GM18868 (cell line): ENCODE measurements at regions not wholly inside any gene's neighbourhood (a gene's known extent, or its start where the extent isn't known, plus 50 kb on each side); places are given as distances from the start of the nearest gene placed in this dataset.

Experiments
- ATAC-seq: cut with Tn5 transposase; IDR thresholded peaks from one replicate; pipeline ENCODE4 v1.9.1; 2021; ENCODE audit warnings: mild to moderate bottlenecking, moderate library complexity; ENCODE audit not compliant: unreplicated experiment

GRCh38 chr6:53974941-53975340, 136.3 kb upstream of the MLIP start:
- no peak for ATAC-seq

DNA sequence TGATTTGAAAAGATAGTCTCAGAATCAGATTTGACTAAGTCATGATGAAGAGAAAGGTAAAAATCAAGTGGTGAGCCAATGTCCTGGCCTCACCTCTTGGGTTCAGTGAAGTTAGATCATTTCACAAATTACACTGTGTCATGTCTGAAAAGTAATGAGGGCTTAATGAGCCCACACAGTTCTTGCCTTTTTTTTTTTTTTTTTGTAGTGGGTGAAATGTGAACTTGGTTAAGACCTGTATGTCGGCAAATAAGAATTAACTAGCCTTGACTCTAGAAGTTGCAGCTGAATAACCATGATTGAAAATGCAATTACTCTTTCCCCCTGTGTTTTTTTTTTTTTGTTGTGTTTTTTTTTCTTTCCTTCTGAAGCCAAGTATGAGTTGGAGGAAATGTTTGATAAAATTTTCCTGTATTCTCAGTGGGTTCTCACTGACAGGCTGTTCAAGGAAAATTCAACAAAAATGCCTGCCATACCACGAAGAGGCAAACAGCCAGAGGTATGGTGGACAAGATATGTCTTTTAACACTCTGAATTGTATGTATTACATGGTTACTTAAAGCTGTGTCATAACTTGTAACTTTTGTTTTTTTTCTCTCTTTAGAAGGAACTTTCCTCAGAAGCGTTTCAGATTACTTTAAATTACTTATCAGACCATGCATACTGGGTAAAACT, 135.2 kb upstream of the MLIP start:
- no peak for ATAC-seq

GRCh38 chr6:53977551-53977950, 133.7 kb upstream of the MLIP start:
- no peak for ATAC-seq

GRCh38 chr6:53979468-53980067, 131.7 kb upstream of the MLIP start:
- ATAC-seq: peak; percentile 68

DNA sequence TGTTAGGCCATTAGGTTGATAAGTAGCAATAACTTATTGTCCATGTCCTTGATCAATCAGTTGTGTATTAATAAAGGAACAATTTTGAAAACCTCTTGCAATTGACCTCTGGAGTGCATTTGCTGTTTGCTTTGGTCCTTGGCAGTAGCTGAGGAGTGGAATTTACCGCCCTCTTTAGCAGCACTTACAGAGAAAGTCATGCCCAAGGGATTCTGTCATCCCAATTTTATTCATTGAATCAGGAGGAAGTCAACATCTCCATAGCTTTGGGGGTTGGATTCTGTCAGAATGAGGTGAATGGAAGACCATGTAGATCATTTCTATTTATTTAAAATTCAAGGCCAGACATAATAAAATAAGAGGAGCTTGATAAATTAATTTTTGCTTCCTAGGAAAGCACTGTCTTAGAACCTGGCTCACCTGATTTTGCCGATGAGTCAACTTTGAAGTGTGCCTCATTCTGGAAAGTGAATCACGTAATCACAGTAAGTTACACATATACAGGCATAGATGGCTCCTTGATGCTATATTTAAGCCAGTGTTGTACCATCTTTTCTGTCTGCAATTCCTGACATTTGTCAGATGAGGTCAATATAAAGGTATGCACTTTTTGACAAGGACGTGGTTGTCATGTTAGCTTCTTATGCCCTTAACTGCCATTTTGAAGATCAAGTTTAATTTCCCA, 128.7 kb upstream of the MLIP start:
- no peak for ATAC-seq

GRCh38 chr6:53983301-53983700, 127.9 kb upstream of the MLIP start:
- no peak for ATAC-seq

- ATAC-seq: no peak
These were observed 127.1 kb upstream of the MLIP start for GRCh38 chr6:53984163-53984562.

GRCh38 chr6:53984581-53984980, 126.7 kb upstream of the MLIP start:
- no peak for ATAC-seq

DNA sequence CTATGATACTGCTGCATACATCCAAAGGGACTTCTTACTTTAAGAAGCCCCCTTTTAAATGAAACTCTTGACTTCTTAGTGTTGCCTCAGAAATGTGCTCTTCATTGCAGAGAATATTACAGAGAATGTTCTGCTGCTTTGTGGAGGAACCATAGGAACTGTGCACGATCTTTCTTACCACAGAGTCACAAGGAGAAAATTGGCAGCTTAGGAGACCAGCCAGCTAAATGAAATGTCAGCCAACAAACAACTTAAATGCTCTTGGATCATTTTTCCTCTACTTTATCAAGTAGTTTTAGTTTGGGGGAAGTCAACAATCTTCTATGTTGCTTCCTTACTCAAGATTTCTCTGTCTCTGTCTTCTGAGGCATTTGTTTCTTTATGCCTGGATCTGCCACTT, 125.9 kb upstream of the MLIP start:
- ATAC-seq: no peak

DNA sequence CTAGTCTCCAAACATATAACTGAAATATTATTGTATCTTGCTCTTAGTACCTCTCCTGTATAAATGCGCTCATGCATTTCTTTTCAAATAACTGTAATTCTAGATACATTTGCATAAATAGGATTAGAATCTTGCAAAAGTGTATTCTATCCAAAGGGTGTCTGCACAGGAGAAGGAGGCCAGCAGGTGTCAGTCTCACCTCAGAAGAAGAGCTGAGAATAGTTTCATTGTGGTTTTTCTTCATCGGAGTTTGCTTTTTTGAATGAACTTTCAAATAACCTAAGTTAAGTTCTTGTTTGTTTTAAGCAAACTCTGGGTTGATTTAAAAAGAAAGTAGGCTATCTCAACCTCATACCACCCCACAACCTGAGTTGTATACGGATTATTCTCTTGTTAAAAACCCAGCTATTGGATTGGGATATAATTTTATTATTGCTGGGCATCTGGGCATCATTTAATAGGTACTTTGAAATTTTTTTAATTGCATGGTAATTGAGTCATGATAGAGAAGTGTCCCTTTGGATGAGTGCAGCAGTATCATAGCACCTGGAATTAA, 125.0 kb upstream of the MLIP start:
- ATAC-seq: peak; percentile 70

- no peak for ATAC-seq
These were observed 124.3 kb upstream of the MLIP start for GRCh38 chr6:53986721-53987521.

DNA sequence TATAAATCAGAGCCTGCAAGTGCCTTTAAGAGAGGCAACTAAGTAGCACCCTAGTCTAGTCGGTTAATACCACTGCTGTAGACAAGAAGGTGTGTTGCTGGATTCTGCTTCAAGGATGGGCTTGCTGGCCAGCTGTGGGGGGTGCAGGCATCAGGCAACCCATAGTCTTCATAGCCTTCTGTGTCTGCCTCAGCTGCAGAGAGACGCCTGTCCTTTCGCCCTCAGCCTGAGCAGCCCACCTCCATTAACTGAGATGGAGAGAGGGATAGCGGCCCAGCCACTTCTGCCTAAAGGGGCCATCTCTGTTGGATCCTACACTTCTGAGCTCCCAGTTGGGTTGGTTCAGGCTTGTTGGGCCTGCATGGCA, 123.7 kb upstream of the MLIP start:
- no peak for ATAC-seq

DNA sequence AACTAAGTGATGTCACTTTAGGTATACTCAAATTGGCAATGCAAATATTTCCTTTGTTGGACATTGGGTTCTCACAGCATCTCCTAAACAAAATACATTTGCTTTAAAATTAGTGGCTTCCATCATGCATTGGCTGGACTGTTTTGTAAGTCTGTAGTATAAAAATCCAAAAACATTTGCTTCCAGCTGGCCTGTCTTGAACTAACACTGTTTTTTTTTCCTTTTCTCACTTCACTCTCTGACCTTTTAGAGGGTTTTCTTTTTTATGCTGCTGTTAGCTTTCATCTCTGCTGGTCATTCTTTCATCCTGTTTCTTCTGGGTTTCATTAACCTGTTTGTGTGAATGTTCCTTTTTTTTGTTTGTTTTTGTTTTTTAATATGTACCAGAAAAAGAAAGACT, 121.7 kb upstream of the MLIP start:
- ATAC-seq: no peak

- no peak for ATAC-seq
These were observed 118.7 kb upstream of the MLIP start for GRCh38 chr6:53992522-53992921.

DNA sequence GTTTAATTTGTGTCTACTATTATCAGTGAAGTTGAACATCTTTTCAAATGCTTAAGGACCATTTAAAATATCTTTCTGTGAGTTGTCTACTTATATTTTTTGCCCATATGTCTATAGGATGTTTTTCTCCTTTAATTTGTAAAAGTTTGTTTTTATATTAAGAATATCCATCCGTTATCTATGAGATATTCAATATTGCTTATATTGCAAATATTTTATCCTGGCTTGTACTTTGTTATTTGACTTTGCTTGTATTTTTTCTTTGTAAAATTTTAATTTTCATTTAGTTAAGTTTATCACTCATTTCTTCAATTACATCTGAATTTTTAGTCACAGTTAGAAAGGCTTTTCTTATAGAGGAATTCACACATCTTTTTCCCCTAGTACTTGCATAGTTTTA, 117.0 kb upstream of the MLIP start:
- no peak for ATAC-seq

DNA sequence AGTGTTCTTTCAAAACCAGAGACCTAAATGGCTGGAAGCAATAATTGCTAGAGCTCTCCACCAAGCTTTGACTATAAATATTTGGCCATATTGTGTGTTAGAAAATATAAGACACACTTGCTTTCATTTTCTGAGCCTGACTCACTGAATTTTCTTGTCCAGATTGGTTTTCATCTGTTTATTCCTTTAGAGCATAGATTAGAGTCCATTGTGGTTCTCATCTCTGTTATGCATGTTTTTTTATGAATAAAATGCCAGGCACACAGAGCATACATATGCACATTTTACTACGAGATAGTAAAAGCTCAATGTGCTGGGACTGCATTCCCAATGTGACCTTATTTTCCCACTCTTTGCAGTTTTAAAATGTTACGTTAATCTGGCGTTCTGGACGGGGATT, 115.3 kb upstream of the MLIP start:
- ATAC-seq: no peak

GRCh38 chr6:53998303-53998702, 112.9 kb upstream of the MLIP start:
- no peak for ATAC-seq

DNA sequence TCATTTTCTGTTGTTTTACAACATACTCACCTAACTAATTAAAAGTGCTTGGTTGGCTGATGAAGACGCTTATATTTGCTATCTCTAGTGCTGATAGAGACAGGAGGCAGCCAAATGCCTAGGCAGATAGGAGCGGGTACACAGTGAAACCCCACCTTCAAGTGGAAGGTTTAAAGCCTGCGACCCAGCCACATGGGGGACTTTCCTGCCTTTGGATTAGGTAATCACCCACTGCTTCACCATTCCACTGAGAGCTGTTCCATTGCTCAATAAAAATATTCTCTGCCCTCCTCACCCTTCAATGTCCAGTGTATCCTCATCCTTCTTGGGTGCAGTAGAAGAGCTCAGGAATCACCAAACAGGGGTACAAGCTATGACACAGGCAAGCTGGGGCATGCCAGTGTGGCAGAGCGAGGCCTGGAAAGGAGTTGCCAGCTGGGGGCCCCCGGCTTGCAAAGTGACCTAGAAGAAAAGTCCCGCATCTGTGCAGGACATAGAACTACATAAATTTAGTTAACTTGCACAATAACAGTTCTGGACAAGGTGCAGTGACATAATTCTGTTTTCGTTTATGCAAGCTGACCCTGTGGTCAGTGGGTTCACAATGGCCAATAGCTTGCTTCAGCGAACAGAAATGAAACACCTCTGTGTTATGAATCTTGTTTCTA, 112.0 kb upstream of the MLIP start:
- ATAC-seq: no peak

GRCh38 chr6:54002116-54002515, 109.1 kb upstream of the MLIP start:
- ATAC-seq: no peak

- ATAC-seq: no peak
These were observed 107.9 kb upstream of the MLIP start for GRCh38 chr6:54003316-54003715.

DNA sequence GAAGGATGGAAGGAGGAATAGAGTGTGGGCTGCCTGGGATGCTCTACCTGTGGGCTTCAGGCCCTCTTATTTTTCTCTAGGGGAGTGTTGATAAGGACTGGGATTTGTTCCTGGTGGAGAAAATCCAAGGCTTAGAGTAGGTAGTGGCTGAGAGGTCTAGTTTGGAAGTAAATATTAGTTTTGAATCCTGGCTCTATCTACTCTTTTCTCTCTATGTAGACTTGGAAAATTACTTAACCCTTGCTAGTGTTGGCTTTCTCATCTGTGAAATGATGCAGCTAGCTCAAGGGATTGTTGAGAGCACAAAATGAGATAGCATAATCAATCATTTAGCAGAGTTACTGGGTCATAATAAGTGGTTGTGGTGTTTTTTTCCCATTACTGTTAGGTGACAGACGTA, 102.7 kb upstream of the MLIP start:
- no peak for ATAC-seq
